Breast epithelium (tissue), 4 donors: ENCODE measurements at regions not wholly inside any gene's neighbourhood (a gene's known extent, or its start where the extent isn't known, plus 50 kb on each side); places are given as distances from the start of the nearest gene placed in this dataset.

Experiments
- DNase-seq, 2 donors: peaks; one replicate each; pipeline ENCODE4 v3.0.0-alpha.2; 2019; ENCODE audit warnings: low spot score in 2 of 2
- H3K27ac ChIP-seq, 2 donors: fragments of 200-600 bp; sonication (generic) in 1 of 2; one replicate each; pipeline ENCODE4 v1.5.1; 2016 to 2019; ENCODE audit warnings: mild to moderate bottlenecking in 1 of 2
- H3K27me3 ChIP-seq, 2 donors: fragments of 200-600 bp; sonication (generic) in 1 of 2; one replicate each; pipeline versions ENCODE4 v1.5.1 to v1.6.0; 2017 to 2019; ENCODE audit warnings: control low read depth in 1 of 2, mild to moderate bottlenecking in 1 of 2
- H3K36me3 ChIP-seq: fragments of 200-600 bp; one replicate; pipeline ENCODE4 v1.5.1; 2019
- H3K4me1 ChIP-seq, 2 donors: fragments of 200-600 bp; sonication (generic); one replicate each; pipeline ENCODE4 v1.5.1; 2016 to 2019; ENCODE audit warnings: control low read depth in 1 of 2
- H3K4me3 ChIP-seq, 3 donors: fragments of 200-600 bp; sonication (generic); 1 replicate in 2 of 3; 2 replicates in 1 of 3; pipeline ENCODE4 v1.5.1; 2016 to 2019; ENCODE audit warnings: mild to moderate bottlenecking in 3 of 3, moderate library complexity in 2 of 3
- H3K9me3 ChIP-seq, 2 donors: fragments of 200-600 bp; sonication (generic) in 1 of 2; one replicate each; pipeline ENCODE4 v1.5.1; 2016 to 2019; ENCODE audit warnings: control low read depth in 1 of 2
- CTCF ChIP-seq, 3 donors: fragments of 450-650 bp; IDR thresholded peaks; one replicate each; pipeline ENCODE4 v1.5.1; 2016 to 2017; ENCODE audit warnings: antibody characterized with exemption in 3 of 3, mild to moderate bottlenecking in 3 of 3, moderate library complexity in 3 of 3
- POLR2A ChIP-seq: fragments of 450-650 bp; IDR thresholded peaks from one replicate; pipeline ENCODE4 v1.6.1; 2016; ENCODE audit warnings: antibody characterized with exemption, mild to moderate bottlenecking, moderate library complexity
- POLR2AphosphoS5 ChIP-seq, 3 donors: sonication (generic); formaldehyde crosslinking; IDR thresholded peaks; one replicate each; pipeline ENCODE4 v1.6.1; 2017; ENCODE audit warnings: antibody characterized with exemption in 3 of 3
- intact Hi-C: fragments of 100-400 bp; cut with DNase I; formaldehyde crosslinking; loops from one replicate; pipeline ENCODE4 v1.15.1; 2023; ENCODE audit warnings: low total_unique reads

- no peak for DNase-seq
- no peaks in the 10 kb centered on the region for H3K4me1 ChIP-seq
- no peaks in the 10 kb centered on the region for H3K9me3 ChIP-seq
- intact Hi-C loops: no loop called here
- H3K36me3 ChIP-seq: no peaks in the 10 kb centered on the region
- H3K4me3 ChIP-seq: no peak overlapping the region
- no peak overlapping the region for H3K27ac ChIP-seq
- no peaks in the 10 kb centered on the region for H3K27me3 ChIP-seq
- no peak for TF ChIP-seq POLR2AphosphoS5 (IDR thresholded peaks at IDR 0.05)
- TF ChIP-seq CTCF (IDR thresholded peaks at IDR 0.05): no peak
- TF ChIP-seq POLR2A: no peak
Observed at GRCh38 chr3:18070944-18071343, 328.5 kb upstream of the TBC1D5 start.

- no peak overlapping the region for H3K4me3 ChIP-seq
- no peak for TF ChIP-seq POLR2AphosphoS5 (IDR thresholded peaks at IDR 0.05)
- no peaks in the 10 kb centered on the region for H3K9me3 ChIP-seq
- H3K27me3 ChIP-seq: no peaks in the 10 kb centered on the region
- no peaks in the 10 kb centered on the region for H3K36me3 ChIP-seq
- intact Hi-C loops: no loop called here
- no peak for DNase-seq
- H3K4me1 ChIP-seq: no peaks in the 10 kb centered on the region
- H3K27ac ChIP-seq: no peak overlapping the region
Observed at GRCh38 chr3:18070231-18070630, 327.8 kb upstream of the TBC1D5 start.

GRCh38 chr3:18069568-18069967 lies 327.1 kb upstream of the TBC1D5 start:
- H3K27me3 ChIP-seq: no peaks in the 10 kb centered on the region
- H3K4me3 ChIP-seq: no peak overlapping the region
- TF ChIP-seq CTCF (IDR thresholded peaks at IDR 0.05) (no peak), POLR2A (no peak), POLR2AphosphoS5 (IDR thresholded peaks at IDR 0.05) (no peak)
- no peaks in the 10 kb centered on the region for H3K36me3 ChIP-seq
- DNase-seq: no peak
- no peak overlapping the region for H3K27ac ChIP-seq
- intact Hi-C loops: no loop called here
- no peaks in the 10 kb centered on the region for H3K4me1 ChIP-seq
- H3K9me3 ChIP-seq: no peaks in the 10 kb centered on the region

GRCh38 chr3:18066899-18067582 lies 324.6 kb upstream of the TBC1D5 start:
- Histone ChIP-seq H3K36me3 (no peaks in the 10 kb centered on the region), H3K4me3 (no peak overlapping the region), H3K4me1 (no peaks in the 10 kb centered on the region), H3K9me3 (no peaks in the 10 kb centered on the region), H3K27ac (no peak overlapping the region), H3K27me3 (no peaks in the 10 kb centered on the region)
- TF ChIP-seq POLR2AphosphoS5 (IDR thresholded peaks at IDR 0.05) (no peak), CTCF (IDR thresholded peaks at IDR 0.05) (no peak), POLR2A (no peak)
- intact Hi-C loops: no loop called here
- DNase-seq: no peak

GRCh38 chr3:18064586-18064985 lies 322.2 kb upstream of the TBC1D5 start:
- DNase-seq: no peak
- no peak overlapping the region for H3K4me3 ChIP-seq
- TF ChIP-seq POLR2AphosphoS5 (IDR thresholded peaks at IDR 0.05): no peak
- TF ChIP-seq CTCF (IDR thresholded peaks at IDR 0.05): no peak
- TF ChIP-seq POLR2A: no peak
- no peaks in the 10 kb centered on the region for H3K9me3 ChIP-seq
- intact Hi-C loops: no loop called here
- no peaks in the 10 kb centered on the region for H3K36me3 ChIP-seq
- H3K27me3 ChIP-seq: no peaks in the 10 kb centered on the region
- H3K27ac ChIP-seq: no peak overlapping the region
- no peaks in the 10 kb centered on the region for H3K4me1 ChIP-seq

GRCh38 chr3:18062657-18063025 lies 320.2 kb upstream of the TBC1D5 start:
- H3K4me1 ChIP-seq: no peaks in the 10 kb centered on the region
- no peak overlapping the region for H3K4me3 ChIP-seq
- no peaks in the 10 kb centered on the region for H3K27me3 ChIP-seq
- H3K9me3 ChIP-seq: no peaks in the 10 kb centered on the region
- no peak for DNase-seq
- no peaks in the 10 kb centered on the region for H3K36me3 ChIP-seq
- TF ChIP-seq POLR2AphosphoS5 (IDR thresholded peaks at IDR 0.05) (no peak), CTCF (IDR thresholded peaks at IDR 0.05) (no peak), POLR2A (no peak)
- intact Hi-C loops: no loop called here
- no peak overlapping the region for H3K27ac ChIP-seq
